K562 (cell line): ENCODE measurements at regions not wholly inside any gene's neighbourhood (a gene's known extent, or its start where the extent isn't known, plus 50 kb on each side); places are given as distances from the start of the nearest gene placed in this dataset.

ENCODE experiments used
- CSDE1 ChIP-seq, 2 experiments: fragments of 450-650 bp; IDR thresholded peaks; 2 replicates each; pipeline ENCODE4 v1.6.1; 2016; ENCODE audit warnings: mild to moderate bottlenecking in 1 of 2
- TF ChIP-seq, protein P1 (sequence below): fragments of 250-450 bp; sonication (Bioruptor Pico); IDR thresholded peaks from 2 replicates; pipeline ENCODE4 v1.4.0; 2020
- TF ChIP-seq, protein P2 (sequence below): fragments of 450-650 bp; IDR thresholded peaks from 2 replicates; pipeline ENCODE4 v1.6.1; 2016; ENCODE audit warnings: low read depth

- TF ChIP-seq, protein P1, sequence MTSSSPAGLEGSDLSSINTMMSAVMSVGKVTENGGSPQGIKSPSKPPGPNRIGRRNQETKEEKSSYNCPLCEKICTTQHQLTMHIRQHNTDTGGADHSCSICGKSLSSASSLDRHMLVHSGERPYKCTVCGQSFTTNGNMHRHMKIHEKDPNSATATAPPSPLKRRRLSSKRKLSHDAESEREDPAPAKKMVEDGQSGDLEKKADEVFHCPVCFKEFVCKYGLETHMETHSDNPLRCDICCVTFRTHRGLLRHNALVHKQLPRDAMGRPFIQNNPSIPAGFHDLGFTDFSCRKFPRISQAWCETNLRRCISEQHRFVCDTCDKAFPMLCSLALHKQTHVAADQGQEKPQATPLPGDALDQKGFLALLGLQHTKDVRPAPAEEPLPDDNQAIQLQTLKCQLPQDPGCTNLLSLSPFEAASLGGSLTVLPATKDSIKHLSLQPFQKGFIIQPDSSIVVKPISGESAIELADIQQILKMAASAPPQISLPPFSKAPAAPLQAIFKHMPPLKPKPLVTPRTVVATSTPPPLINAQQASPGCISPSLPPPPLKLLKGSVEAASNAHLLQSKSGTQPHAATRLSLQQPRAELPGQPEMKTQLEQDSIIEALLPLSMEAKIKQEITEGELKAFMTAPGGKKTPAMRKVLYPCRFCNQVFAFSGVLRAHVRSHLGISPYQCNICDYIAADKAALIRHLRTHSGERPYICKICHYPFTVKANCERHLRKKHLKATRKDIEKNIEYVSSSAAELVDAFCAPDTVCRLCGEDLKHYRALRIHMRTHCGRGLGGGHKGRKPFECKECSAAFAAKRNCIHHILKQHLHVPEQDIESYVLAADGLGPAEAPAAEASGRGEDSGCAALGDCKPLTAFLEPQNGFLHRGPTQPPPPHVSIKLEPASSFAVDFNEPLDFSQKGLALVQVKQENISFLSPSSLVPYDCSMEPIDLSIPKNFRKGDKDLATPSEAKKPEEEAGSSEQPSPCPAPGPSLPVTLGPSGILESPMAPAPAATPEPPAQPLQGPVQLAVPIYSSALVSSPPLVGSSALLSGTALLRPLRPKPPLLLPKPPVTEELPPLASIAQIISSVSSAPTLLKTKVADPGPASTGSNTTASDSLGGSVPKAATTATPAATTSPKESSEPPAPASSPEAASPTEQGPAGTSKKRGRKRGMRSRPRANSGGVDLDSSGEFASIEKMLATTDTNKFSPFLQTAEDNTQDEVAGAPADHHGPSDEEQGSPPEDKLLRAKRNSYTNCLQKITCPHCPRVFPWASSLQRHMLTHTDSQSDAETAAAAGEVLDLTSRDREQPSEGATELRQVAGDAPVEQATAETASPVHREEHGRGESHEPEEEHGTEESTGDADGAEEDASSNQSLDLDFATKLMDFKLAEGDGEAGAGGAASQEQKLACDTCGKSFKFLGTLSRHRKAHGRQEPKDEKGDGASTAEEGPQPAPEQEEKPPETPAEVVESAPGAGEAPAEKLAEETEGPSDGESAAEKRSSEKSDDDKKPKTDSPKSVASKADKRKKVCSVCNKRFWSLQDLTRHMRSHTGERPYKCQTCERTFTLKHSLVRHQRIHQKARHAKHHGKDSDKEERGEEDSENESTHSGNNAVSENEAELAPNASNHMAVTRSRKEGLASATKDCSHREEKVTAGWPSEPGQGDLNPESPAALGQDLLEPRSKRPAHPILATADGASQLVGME (CRISPR knock-in tag), result no peak
- TF ChIP-seq, protein P2, sequence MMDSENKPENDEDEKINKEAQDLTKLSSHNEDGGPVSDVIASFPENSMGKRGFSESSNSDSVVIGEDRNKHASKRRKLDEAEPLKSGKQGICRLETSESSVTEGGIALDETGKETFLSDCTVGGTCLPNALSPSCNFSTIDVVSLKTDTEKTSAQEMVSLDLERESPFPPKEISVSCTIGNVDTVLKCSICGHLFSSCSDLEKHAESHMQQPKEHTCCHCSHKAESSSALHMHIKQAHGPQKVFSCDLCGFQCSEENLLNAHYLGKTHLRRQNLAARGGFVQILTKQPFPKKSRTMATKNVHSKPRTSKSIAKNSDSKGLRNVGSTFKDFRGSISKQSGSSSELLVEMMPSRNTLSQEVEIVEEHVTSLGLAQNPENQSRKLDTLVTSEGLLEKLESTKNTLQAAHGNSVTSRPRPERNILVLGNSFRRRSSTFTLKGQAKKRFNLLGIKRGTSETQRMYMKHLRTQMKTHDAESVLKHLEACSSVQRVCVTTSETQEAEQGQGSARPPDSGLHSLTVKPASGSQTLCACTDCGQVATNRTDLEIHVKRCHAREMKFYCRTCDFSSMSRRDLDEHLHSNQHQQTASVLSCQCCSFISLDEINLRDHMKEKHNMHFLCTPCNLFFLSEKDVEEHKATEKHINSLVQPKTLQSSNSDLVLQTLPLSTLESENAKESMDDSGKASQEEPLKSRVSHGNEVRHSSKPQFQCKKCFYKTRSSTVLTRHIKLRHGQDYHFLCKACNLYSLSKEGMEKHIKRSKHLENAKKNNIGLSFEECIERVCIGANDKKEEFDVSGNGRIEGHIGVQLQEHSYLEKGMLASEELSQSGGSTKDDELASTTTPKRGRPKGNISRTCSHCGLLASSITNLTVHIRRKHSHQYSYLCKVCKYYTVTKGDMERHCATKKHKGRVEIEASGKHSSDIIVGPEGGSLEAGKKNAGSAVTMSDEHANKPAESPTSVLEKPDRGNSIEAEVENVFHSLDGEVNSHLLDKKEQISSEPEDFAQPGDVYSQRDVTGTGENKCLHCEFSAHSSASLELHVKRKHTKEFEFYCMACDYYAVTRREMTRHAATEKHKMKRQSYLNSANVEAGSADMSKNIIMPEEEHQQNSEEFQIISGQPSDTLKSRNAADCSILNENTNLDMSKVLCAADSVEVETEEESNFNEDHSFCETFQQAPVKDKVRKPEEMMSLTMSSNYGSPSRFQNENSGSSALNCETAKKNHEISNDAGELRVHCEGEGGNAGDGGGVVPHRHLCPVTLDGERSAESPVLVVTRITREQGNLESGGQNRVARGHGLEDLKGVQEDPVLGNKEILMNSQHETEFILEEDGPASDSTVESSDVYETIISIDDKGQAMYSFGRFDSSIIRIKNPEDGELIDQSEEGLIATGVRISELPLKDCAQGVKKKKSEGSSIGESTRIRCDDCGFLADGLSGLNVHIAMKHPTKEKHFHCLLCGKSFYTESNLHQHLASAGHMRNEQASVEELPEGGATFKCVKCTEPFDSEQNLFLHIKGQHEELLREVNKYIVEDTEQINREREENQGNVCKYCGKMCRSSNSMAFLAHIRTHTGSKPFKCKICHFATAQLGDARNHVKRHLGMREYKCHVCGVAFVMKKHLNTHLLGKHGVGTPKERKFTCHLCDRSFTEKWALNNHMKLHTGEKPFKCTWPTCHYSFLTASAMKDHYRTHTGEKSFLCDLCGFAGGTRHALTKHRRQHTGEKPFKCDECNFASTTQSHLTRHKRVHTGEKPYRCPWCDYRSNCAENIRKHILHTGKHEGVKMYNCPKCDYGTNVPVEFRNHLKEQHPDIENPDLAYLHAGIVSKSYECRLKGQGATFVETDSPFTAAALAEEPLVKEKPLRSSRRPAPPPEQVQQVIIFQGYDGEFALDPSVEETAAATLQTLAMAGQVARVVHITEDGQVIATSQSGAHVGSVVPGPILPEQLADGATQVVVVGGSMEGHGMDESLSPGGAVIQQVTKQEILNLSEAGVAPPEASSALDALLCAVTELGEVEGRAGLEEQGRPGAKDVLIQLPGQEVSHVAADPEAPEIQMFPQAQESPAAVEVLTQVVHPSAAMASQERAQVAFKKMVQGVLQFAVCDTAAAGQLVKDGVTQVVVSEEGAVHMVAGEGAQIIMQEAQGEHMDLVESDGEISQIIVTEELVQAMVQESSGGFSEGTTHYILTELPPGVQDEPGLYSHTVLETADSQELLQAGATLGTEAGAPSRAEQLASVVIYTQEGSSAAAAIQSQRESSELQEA, result no peak
- no peak for TF ChIP-seq CSDE1 (IDR thresholded peaks at IDR 0.05)
- TF ChIP-seq, all 486 proteins: peak for 0
Observed at GRCh38 chr11:20309231-20310025, 54.1 kb upstream of the HTATIP2 start (continued).
